Sigmoid colon (tissue), 6 donors: ENCODE measurements at regions not wholly inside any gene's neighbourhood (a gene's known extent, or its start where the extent isn't known, plus 50 kb on each side); places are given as distances from the start of the nearest gene placed in this dataset.

ENCODE experiments used
- DNase-seq: peaks from one replicate; pipeline ENCODE4 v3.0.0-alpha.2; 2019
- H3K27ac ChIP-seq, 4 donors: fragments of 200-600 bp; sonication (generic); one replicate each; pipeline ENCODE4 v1.5.1; 2016 to 2019; ENCODE audit warnings: mild to moderate bottlenecking in 1 of 4
- H3K27me3 ChIP-seq, 3 donors: fragments of 200-600 bp; sonication (generic); one replicate each; pipeline ENCODE4 v1.5.1; 2019; ENCODE audit warnings: mild to moderate bottlenecking in 1 of 3
- H3K36me3 ChIP-seq, 4 donors: fragments of 200-600 bp; sonication (generic); one replicate each; pipeline ENCODE4 v1.5.1; 2016 to 2019
- H3K4me1 ChIP-seq, 4 donors: fragments of 200-600 bp; sonication (generic); one replicate each; pipeline ENCODE4 v1.5.1; 2017 to 2019
- H3K4me3 ChIP-seq, 4 donors: fragments of 200-600 bp; sonication (generic); one replicate each; pipeline ENCODE4 v1.5.1; 2017 to 2019; ENCODE audit warnings: mild to moderate bottlenecking in 2 of 4, moderate library complexity in 1 of 4
- H3K9me3 ChIP-seq, 4 donors: fragments of 200-600 bp in 3 of 4; sonication (generic) in 3 of 4; one replicate each; pipeline versions ENCODE4 v1.5.1 to v1.6.1; 2013 to 2019
- EP300 ChIP-seq, 4 donors: sonication (generic); formaldehyde crosslinking; IDR thresholded peaks; one replicate each; pipeline ENCODE4 v1.6.1; 2017; ENCODE audit warnings: antibody characterized with exemption in 4 of 4
- POLR2A ChIP-seq, 2 donors: fragments of 450-650 bp; IDR thresholded peaks; one replicate each; pipeline ENCODE4 v1.6.1; 2016; ENCODE audit warnings: antibody characterized with exemption in 2 of 2, mild to moderate bottlenecking in 2 of 2, moderate library complexity in 2 of 2
- POLR2AphosphoS5 ChIP-seq, 4 donors: sonication (generic); formaldehyde crosslinking; IDR thresholded peaks; one replicate each; pipeline ENCODE4 v1.6.1; 2017; ENCODE audit warnings: antibody characterized with exemption in 4 of 4
- WGBS, 2 donors: extraction: QIAGEN DNeasy Blood & Tissue Kit; methylation state at CpG; one replicate each; pipeline ENCODE4 v1.1.7; 2013; 5-methylcytosine and 5-hydroxymethylcytosine counted together
- intact Hi-C: fragments of 100-400 bp; cut with DNase I; formaldehyde crosslinking; loops from one replicate; pipeline ENCODE4 v1.15.1; 2023
- TF ChIP-seq, protein P1 (sequence below), 4 experiments: fragments of 450-650 bp in 3 of 4; fragments of 200-600 bp in 1 of 4; IDR thresholded peaks; one replicate each; pipeline ENCODE4 v1.5.1; 2016 to 2019; ENCODE audit warnings: antibody characterized with exemption in 4 of 4, mild to moderate bottlenecking in 3 of 4, moderate library complexity in 2 of 4
- donor health status: healthy with polysubstance abuse.
- donor health status: healthy.

DNA sequence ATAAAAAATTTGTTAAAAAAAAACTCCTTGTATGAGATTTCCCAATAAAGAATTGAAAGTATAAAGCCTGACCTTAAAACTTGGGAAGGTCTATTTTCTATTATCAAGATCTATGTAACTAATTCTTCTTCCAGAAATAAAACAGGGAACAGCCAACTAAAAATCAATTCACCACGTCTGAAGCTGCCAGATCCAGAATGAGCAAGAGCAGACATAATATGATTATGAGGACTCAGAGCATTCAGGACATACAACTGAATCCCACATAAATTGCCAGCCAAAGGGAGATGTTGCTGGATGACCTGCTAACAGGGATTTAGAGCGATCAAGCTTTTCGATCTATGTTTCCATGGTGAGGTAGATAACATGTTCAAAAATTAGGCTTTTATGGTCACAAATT lies 1151.3 kb upstream of the CADM2 start:
- H3K27ac ChIP-seq: no peak overlapping the region
- H3K36me3 ChIP-seq: no peaks in the 10 kb centered on the region
- H3K9me3 ChIP-seq: no peaks in the 10 kb centered on the region
- DNase-seq: no peak
- H3K4me1 ChIP-seq: no peaks in the 10 kb centered on the region
- no peaks in the 10 kb centered on the region for H3K27me3 ChIP-seq
- WGBS, 2 donors: 77 to 80% methylated on average over 3 of the region's 3 CpGs
- no peak overlapping the region for H3K4me3 ChIP-seq
- TF ChIP-seq POLR2A (IDR thresholded peaks at IDR 0.05) (no peak), POLR2AphosphoS5 (IDR thresholded peaks at IDR 0.05) (no peak), EP300 (IDR thresholded peaks at IDR 0.05) (no peak)
- TF ChIP-seq, protein P1, sequence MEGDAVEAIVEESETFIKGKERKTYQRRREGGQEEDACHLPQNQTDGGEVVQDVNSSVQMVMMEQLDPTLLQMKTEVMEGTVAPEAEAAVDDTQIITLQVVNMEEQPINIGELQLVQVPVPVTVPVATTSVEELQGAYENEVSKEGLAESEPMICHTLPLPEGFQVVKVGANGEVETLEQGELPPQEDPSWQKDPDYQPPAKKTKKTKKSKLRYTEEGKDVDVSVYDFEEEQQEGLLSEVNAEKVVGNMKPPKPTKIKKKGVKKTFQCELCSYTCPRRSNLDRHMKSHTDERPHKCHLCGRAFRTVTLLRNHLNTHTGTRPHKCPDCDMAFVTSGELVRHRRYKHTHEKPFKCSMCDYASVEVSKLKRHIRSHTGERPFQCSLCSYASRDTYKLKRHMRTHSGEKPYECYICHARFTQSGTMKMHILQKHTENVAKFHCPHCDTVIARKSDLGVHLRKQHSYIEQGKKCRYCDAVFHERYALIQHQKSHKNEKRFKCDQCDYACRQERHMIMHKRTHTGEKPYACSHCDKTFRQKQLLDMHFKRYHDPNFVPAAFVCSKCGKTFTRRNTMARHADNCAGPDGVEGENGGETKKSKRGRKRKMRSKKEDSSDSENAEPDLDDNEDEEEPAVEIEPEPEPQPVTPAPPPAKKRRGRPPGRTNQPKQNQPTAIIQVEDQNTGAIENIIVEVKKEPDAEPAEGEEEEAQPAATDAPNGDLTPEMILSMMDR (IDR thresholded peaks at IDR 0.05): no peak
- intact Hi-C loops: no loop called here

DNA sequence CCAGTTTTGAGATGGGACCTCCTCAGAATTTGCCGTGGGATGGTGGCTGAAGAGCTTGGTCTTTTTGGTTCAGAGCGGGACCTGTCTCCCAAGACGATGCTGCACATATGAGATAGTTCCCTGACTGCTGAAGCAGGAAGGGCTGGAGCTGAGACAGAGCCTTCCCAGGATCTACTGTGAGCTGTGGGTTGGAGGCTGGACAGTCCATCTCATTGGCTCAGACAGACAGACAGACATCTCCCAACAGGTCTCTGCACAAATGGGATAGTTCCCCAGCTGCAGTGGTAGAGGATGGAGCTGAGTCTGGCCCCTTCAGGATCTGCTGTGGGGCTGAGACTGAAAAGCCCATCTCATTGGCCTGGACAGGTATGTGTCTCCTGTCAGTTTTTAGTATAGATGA lies 1145.6 kb upstream of the CADM2 start:
- intact Hi-C loops: no loop called here
- no peaks in the 10 kb centered on the region for H3K36me3 ChIP-seq
- no peak for DNase-seq
- WGBS, 2 donors: 88 to 95% methylated on average over 3 of the region's 3 CpGs
- H3K4me1 ChIP-seq: no peaks in the 10 kb centered on the region
- H3K4me3 ChIP-seq: no peak overlapping the region
- no peak overlapping the region for H3K27ac ChIP-seq
- H3K27me3 ChIP-seq: no peaks in the 10 kb centered on the region
- no peaks in the 10 kb centered on the region for H3K9me3 ChIP-seq
- TF ChIP-seq, protein P1 (IDR thresholded peaks at IDR 0.05): no peak
- TF ChIP-seq POLR2A (IDR thresholded peaks at IDR 0.05) (no peak), POLR2AphosphoS5 (IDR thresholded peaks at IDR 0.05) (no peak), EP300 (IDR thresholded peaks at IDR 0.05) (no peak)

DNA sequence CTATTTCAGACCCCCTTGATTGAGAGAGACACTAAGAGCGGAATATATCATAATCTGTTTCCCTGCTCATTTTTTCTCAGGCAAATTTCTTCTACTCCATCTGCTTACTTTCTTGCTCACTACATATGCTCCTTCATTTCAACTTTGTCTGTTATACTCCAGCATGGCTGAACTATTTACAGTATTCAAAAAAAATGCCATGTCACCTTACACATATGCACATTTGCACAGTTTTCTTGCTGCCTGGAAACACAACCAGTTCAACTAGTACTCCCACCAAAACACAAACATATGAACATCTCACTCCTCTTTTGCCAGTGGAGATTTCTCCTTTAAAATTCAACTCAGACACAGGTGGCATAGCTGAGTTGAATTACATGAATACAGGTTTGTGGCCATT lies 1142.1 kb upstream of the CADM2 start:
- TF ChIP-seq EP300 (IDR thresholded peaks at IDR 0.05) (no peak), POLR2AphosphoS5 (IDR thresholded peaks at IDR 0.05) (no peak), POLR2A (IDR thresholded peaks at IDR 0.05) (no peak)
- TF ChIP-seq, protein P1 (IDR thresholded peaks at IDR 0.05): no peak
- no peaks in the 10 kb centered on the region for H3K27me3 ChIP-seq
- intact Hi-C loops: no loop called here
- WGBS, 2 donors: 91 to 92% methylated on average over 1 of the region's 1 CpG
- no peak overlapping the region for H3K27ac ChIP-seq
- DNase-seq: no peak
- no peaks in the 10 kb centered on the region for H3K4me1 ChIP-seq
- no peaks in the 10 kb centered on the region for H3K36me3 ChIP-seq
- H3K9me3 ChIP-seq: no peaks in the 10 kb centered on the region
- no peak overlapping the region for H3K4me3 ChIP-seq

DNA sequence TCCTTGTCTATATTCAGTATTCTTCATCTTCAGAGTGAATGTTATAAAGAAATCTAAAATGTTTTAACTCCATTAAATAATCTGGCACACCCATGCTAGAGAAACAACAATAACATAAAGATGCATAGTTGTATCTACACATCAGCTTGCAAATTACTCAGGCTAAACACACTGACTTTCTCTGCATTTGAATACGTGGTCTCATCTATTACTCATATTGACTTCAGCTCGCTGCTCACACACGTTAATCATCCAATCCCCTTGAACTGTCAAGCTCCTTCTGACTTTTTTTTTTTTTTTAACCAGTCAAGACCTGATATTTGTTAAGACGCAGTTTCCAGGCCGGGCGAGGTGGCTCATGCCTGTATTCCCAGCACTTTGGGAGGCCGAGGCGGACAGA lies 1137.3 kb upstream of the CADM2 start:
- Histone ChIP-seq H3K27ac (no peak overlapping the region), H3K27me3 (no peaks in the 10 kb centered on the region), H3K9me3 (no peaks in the 10 kb centered on the region), H3K4me1 (no peaks in the 10 kb centered on the region), H3K36me3 (no peaks in the 10 kb centered on the region), H3K4me3 (no peak overlapping the region)
- no peak for TF ChIP-seq POLR2A (IDR thresholded peaks at IDR 0.05)
- no peak for TF ChIP-seq POLR2AphosphoS5 (IDR thresholded peaks at IDR 0.05)
- TF ChIP-seq EP300 (IDR thresholded peaks at IDR 0.05): no peak
- TF ChIP-seq, protein P1 (IDR thresholded peaks at IDR 0.05): no peak
- intact Hi-C loops: no loop called here
- WGBS, 2 donors: 85 to 86% methylated on average over 8 of the region's 8 CpGs
- DNase-seq: no peak

DNA sequence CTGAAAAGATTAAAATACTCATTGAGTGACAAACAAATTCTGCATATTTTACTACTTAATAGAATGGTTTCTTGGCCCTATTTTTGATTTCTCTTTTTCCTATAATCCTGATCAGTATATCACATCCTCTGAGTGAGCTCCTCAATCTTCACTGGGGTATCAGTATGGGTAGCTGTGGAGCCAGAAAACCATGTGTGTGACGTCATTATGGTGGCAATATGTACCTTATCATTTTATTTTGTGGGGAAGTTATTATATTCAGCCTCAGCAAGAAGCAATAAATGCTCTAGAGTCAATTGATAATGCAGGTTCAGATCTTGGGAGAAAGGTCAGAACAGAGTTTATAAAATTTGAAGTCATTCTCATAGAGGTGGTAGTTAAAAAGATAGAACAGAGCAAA lies 1135.7 kb upstream of the CADM2 start:
- intact Hi-C loops: no loop called here
- Histone ChIP-seq H3K27me3 (no peaks in the 10 kb centered on the region), H3K4me3 (no peak overlapping the region), H3K9me3 (no peaks in the 10 kb centered on the region), H3K27ac (no peak overlapping the region), H3K4me1 (no peaks in the 10 kb centered on the region), H3K36me3 (no peaks in the 10 kb centered on the region)
- TF ChIP-seq POLR2AphosphoS5 (IDR thresholded peaks at IDR 0.05) (no peak), POLR2A (IDR thresholded peaks at IDR 0.05) (no peak)
- 16 to 44% methylated on average over 1 of the region's 1 CpG for WGBS, 2 donors
- no peak for DNase-seq
